ENCODE measurements at regions not wholly inside any gene's neighbourhood (a gene's known extent, or its start where the extent isn't known, plus 50 kb on each side); places are given as distances from the start of the nearest gene placed in this dataset.

DNA sequence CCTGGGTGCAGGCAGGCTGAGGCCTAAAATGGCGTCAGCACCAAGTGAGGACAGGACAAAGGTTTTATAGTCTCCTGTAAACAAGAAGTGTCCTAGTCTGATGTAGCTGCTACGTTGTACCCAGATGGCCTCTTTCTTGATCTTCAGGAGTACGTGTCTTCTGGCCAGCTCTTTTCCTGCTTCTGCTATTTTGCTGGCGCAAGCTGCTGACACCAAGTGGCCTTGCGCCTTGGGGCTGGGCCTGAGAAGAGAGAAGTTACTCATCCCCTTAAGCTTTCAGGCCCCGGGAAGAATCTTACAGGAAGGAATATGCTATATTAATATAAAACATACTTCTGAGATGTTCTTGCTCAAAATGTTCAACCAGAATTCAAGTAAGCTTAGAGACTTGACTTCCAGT lies 605.2 kb downstream of the GALC start:
- TF ChIP-seq, protein P1, sequence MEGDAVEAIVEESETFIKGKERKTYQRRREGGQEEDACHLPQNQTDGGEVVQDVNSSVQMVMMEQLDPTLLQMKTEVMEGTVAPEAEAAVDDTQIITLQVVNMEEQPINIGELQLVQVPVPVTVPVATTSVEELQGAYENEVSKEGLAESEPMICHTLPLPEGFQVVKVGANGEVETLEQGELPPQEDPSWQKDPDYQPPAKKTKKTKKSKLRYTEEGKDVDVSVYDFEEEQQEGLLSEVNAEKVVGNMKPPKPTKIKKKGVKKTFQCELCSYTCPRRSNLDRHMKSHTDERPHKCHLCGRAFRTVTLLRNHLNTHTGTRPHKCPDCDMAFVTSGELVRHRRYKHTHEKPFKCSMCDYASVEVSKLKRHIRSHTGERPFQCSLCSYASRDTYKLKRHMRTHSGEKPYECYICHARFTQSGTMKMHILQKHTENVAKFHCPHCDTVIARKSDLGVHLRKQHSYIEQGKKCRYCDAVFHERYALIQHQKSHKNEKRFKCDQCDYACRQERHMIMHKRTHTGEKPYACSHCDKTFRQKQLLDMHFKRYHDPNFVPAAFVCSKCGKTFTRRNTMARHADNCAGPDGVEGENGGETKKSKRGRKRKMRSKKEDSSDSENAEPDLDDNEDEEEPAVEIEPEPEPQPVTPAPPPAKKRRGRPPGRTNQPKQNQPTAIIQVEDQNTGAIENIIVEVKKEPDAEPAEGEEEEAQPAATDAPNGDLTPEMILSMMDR (IDR thresholded peaks at IDR 0.05; ENCODE audit: low read length), result no peak
- TF ChIP-seq EZH2 (optimal IDR thresholded peaks at IDR 0.05; ENCODE audit: low read depth, low read length) (no peak), EZH2phosphoT487 (IDR thresholded peaks at IDR 0.05; ENCODE audit: low read length) (no peak)
